ENCODE measurements at regions not wholly inside any gene's neighbourhood (a gene's known extent, or its start where the extent isn't known, plus 50 kb on each side); places are given as distances from the start of the nearest gene placed in this dataset.

GRCh38 chr2:140027966-140028365 is 1247.8 kb upstream of the NXPH2 start:
- DNase-seq (ENCODE audit: low read depth in 6 of 9, low spot score in 9 of 9): no peak
- H3K27me3 ChIP-seq (ENCODE audit: control insufficient read depth in 2 of 2, insufficient read depth in 1 of 2, low read length in 1 of 2): no peaks in the 10 kb centered on the region
- no peaks in the 10 kb centered on the region for H3K4me1 ChIP-seq (ENCODE audit: control insufficient read depth in 2 of 2, insufficient read depth in 2 of 2, low read length in 2 of 2)
- H3K4me3 ChIP-seq (ENCODE audit: low read length in 2 of 2): no peak overlapping the region
- WGBS: 99% methylated on average over 1 of the region's 1 CpG
- no peak overlapping the region for H3K27ac ChIP-seq (ENCODE audit: low read depth in 1 of 2, low read length in 1 of 2)
- no peaks in the 10 kb centered on the region for H3K36me3 ChIP-seq (ENCODE audit: control insufficient read depth in 2 of 2, insufficient read depth in 2 of 2, low read length in 1 of 2)
- no peaks in the 10 kb centered on the region for H3K9me3 ChIP-seq (ENCODE audit: control insufficient read depth in 2 of 2, insufficient read depth in 1 of 2, low read length in 1 of 2)

GRCh38 chr2:140027320-140027719 is 1247.1 kb upstream of the NXPH2 start:
- H3K4me3 ChIP-seq (ENCODE audit: low read length in 2 of 2): no peak overlapping the region
- no peaks in the 10 kb centered on the region for H3K9me3 ChIP-seq (ENCODE audit: control insufficient read depth in 2 of 2, insufficient read depth in 1 of 2, low read length in 1 of 2)
- no peak for DNase-seq (ENCODE audit: low read depth in 6 of 9, low spot score in 9 of 9)
- no peak overlapping the region for H3K27ac ChIP-seq (ENCODE audit: low read depth in 1 of 2, low read length in 1 of 2)
- no peaks in the 10 kb centered on the region for H3K4me1 ChIP-seq (ENCODE audit: control insufficient read depth in 2 of 2, insufficient read depth in 2 of 2, low read length in 2 of 2)
- H3K36me3 ChIP-seq (ENCODE audit: control insufficient read depth in 2 of 2, insufficient read depth in 2 of 2, low read length in 1 of 2): no peaks in the 10 kb centered on the region
- WGBS: 95% methylated on average over 7 of the region's 7 CpGs
- H3K27me3 ChIP-seq (ENCODE audit: control insufficient read depth in 2 of 2, insufficient read depth in 1 of 2, low read length in 1 of 2): no peaks in the 10 kb centered on the region

- Histone ChIP-seq H3K36me3 (ENCODE audit: control insufficient read depth in 2 of 2, insufficient read depth in 2 of 2, low read length in 1 of 2) (no peaks in the 10 kb centered on the region), H3K4me1 (ENCODE audit: control insufficient read depth in 2 of 2, insufficient read depth in 2 of 2, low read length in 2 of 2) (no peaks in the 10 kb centered on the region), H3K27ac (ENCODE audit: low read depth in 1 of 2, low read length in 1 of 2) (no peak overlapping the region), H3K27me3 (ENCODE audit: control insufficient read depth in 2 of 2, insufficient read depth in 1 of 2, low read length in 1 of 2) (no peaks in the 10 kb centered on the region), H3K4me3 (ENCODE audit: low read length in 2 of 2) (no peak overlapping the region), H3K9me3 (ENCODE audit: control insufficient read depth in 2 of 2, insufficient read depth in 1 of 2, low read length in 1 of 2) (no peaks in the 10 kb centered on the region)
- 18% methylated on average over 2 of the region's 2 CpGs for whole genome bisulfite sequencing
- DNase-seq (ENCODE audit: low read depth in 6 of 9, low spot score in 9 of 9): no peak
Measured at GRCh38 chr2:140023291-140023690, 1243.1 kb upstream of the NXPH2 start.

- H3K27ac ChIP-seq (ENCODE audit: low read depth in 1 of 2, low read length in 1 of 2): no peak overlapping the region
- no peaks in the 10 kb centered on the region for H3K4me1 ChIP-seq (ENCODE audit: control insufficient read depth in 2 of 2, insufficient read depth in 2 of 2, low read length in 2 of 2)
- no peaks in the 10 kb centered on the region for H3K9me3 ChIP-seq (ENCODE audit: control insufficient read depth in 2 of 2, insufficient read depth in 1 of 2, low read length in 1 of 2)
- DNase-seq (ENCODE audit: low read depth in 6 of 9, low spot score in 9 of 9): no peak
- H3K27me3 ChIP-seq (ENCODE audit: control insufficient read depth in 2 of 2, insufficient read depth in 1 of 2, low read length in 1 of 2): no peaks in the 10 kb centered on the region
- WGBS: 80% methylated on average over 2 of the region's 2 CpGs
- no peaks in the 10 kb centered on the region for H3K36me3 ChIP-seq (ENCODE audit: control insufficient read depth in 2 of 2, insufficient read depth in 2 of 2, low read length in 1 of 2)
- H3K4me3 ChIP-seq (ENCODE audit: low read length in 2 of 2): no peak overlapping the region
Measured at GRCh38 chr2:140018541-140018940, 1238.4 kb upstream of the NXPH2 start.

- Histone ChIP-seq H3K27me3 (ENCODE audit: control insufficient read depth in 2 of 2, insufficient read depth in 1 of 2, low read length in 1 of 2) (no peaks in the 10 kb centered on the region), H3K9me3 (ENCODE audit: control insufficient read depth in 2 of 2, insufficient read depth in 1 of 2, low read length in 1 of 2) (no peaks in the 10 kb centered on the region), H3K4me3 (ENCODE audit: low read length in 2 of 2) (no peak overlapping the region), H3K27ac (ENCODE audit: low read depth in 1 of 2, low read length in 1 of 2) (no peak overlapping the region), H3K4me1 (ENCODE audit: control insufficient read depth in 2 of 2, insufficient read depth in 2 of 2, low read length in 2 of 2) (no peaks in the 10 kb centered on the region), H3K36me3 (ENCODE audit: control insufficient read depth in 2 of 2, insufficient read depth in 2 of 2, low read length in 1 of 2) (no peaks in the 10 kb centered on the region)
- 85% methylated on average over 1 of the region's 1 CpG for WGBS
- no peak for DNase-seq (ENCODE audit: low read depth in 6 of 9, low spot score in 9 of 9)
Measured at GRCh38 chr2:140014204-140014546, 1234.0 kb upstream of the NXPH2 start.

- DNase-seq (ENCODE audit: low read depth in 6 of 9, low spot score in 9 of 9): no peak
- no peaks in the 10 kb centered on the region for H3K4me1 ChIP-seq (ENCODE audit: control insufficient read depth in 2 of 2, insufficient read depth in 2 of 2, low read length in 2 of 2)
- H3K27me3 ChIP-seq (ENCODE audit: control insufficient read depth in 2 of 2, insufficient read depth in 1 of 2, low read length in 1 of 2): no peaks in the 10 kb centered on the region
- no peak overlapping the region for H3K27ac ChIP-seq (ENCODE audit: low read depth in 1 of 2, low read length in 1 of 2)
- WGBS: 93% methylated on average over 3 of the region's 3 CpGs
- H3K36me3 ChIP-seq (ENCODE audit: control insufficient read depth in 2 of 2, insufficient read depth in 2 of 2, low read length in 1 of 2): no peaks in the 10 kb centered on the region
- no peak overlapping the region for H3K4me3 ChIP-seq (ENCODE audit: low read length in 2 of 2)
- no peaks in the 10 kb centered on the region for H3K9me3 ChIP-seq (ENCODE audit: control insufficient read depth in 2 of 2, insufficient read depth in 1 of 2, low read length in 1 of 2)
Measured at GRCh38 chr2:140013545-140014203, 1233.5 kb upstream of the NXPH2 start.

- no peaks in the 10 kb centered on the region for H3K36me3 ChIP-seq (ENCODE audit: control insufficient read depth in 2 of 2, insufficient read depth in 2 of 2, low read length in 1 of 2)
- H3K27me3 ChIP-seq (ENCODE audit: control insufficient read depth in 2 of 2, insufficient read depth in 1 of 2, low read length in 1 of 2): no peaks in the 10 kb centered on the region
- H3K27ac ChIP-seq (ENCODE audit: low read depth in 1 of 2, low read length in 1 of 2): no peak overlapping the region
- H3K4me1 ChIP-seq (ENCODE audit: control insufficient read depth in 2 of 2, insufficient read depth in 2 of 2, low read length in 2 of 2): no peaks in the 10 kb centered on the region
- WGBS: 78% methylated on average over 2 of the region's 2 CpGs
- DNase-seq (ENCODE audit: low read depth in 6 of 9, low spot score in 9 of 9): no peak
- no peaks in the 10 kb centered on the region for H3K9me3 ChIP-seq (ENCODE audit: control insufficient read depth in 2 of 2, insufficient read depth in 1 of 2, low read length in 1 of 2)
- H3K4me3 ChIP-seq (ENCODE audit: low read length in 2 of 2): no peak overlapping the region
Measured at GRCh38 chr2:140011287-140011686, 1231.1 kb upstream of the NXPH2 start.

GRCh38 chr2:140002110-140002509 is 1221.9 kb upstream of the NXPH2 start:
- no peaks in the 10 kb centered on the region for H3K36me3 ChIP-seq (ENCODE audit: control insufficient read depth in 2 of 2, insufficient read depth in 2 of 2, low read length in 1 of 2)
- no peak overlapping the region for H3K27ac ChIP-seq (ENCODE audit: low read depth in 1 of 2, low read length in 1 of 2)
- no peaks in the 10 kb centered on the region for H3K9me3 ChIP-seq (ENCODE audit: control insufficient read depth in 2 of 2, insufficient read depth in 1 of 2, low read length in 1 of 2)
- no peaks in the 10 kb centered on the region for H3K4me1 ChIP-seq (ENCODE audit: control insufficient read depth in 2 of 2, insufficient read depth in 2 of 2, low read length in 2 of 2)
- WGBS: 66% methylated on average over 2 of the region's 2 CpGs
- no peak for DNase-seq (ENCODE audit: low read depth in 6 of 9, low spot score in 9 of 9)
- no peaks in the 10 kb centered on the region for H3K27me3 ChIP-seq (ENCODE audit: control insufficient read depth in 2 of 2, insufficient read depth in 1 of 2, low read length in 1 of 2)
- H3K4me3 ChIP-seq (ENCODE audit: low read length in 2 of 2): no peak overlapping the region

GRCh38 chr2:139992711-139993345 is 1212.6 kb upstream of the NXPH2 start:
- H3K27ac ChIP-seq (ENCODE audit: low read depth in 1 of 2, low read length in 1 of 2): no peak overlapping the region
- no peaks in the 10 kb centered on the region for H3K4me1 ChIP-seq (ENCODE audit: control insufficient read depth in 2 of 2, insufficient read depth in 2 of 2, low read length in 2 of 2)
- peaks cover 0 to 23% of the 10 kb centered on the region in 2 donors for H3K9me3 ChIP-seq (ENCODE audit: control insufficient read depth in 2 of 2, insufficient read depth in 1 of 2, low read length in 1 of 2)
- no peak overlapping the region for H3K4me3 ChIP-seq (ENCODE audit: low read length in 2 of 2)
- no peaks in the 10 kb centered on the region for H3K36me3 ChIP-seq (ENCODE audit: control insufficient read depth in 2 of 2, insufficient read depth in 2 of 2, low read length in 1 of 2)
- no peaks in the 10 kb centered on the region for H3K27me3 ChIP-seq (ENCODE audit: control insufficient read depth in 2 of 2, insufficient read depth in 1 of 2, low read length in 1 of 2)
- no peak for DNase-seq (ENCODE audit: low read depth in 6 of 9, low spot score in 9 of 9)
- 91% methylated on average over 6 of the region's 6 CpGs for WGBS

Measured in thymus (tissue), 11 donors.